Astrocyte (in vitro differentiated cells and primary cell): ENCODE measurements at regions not wholly inside any gene's neighbourhood (a gene's known extent, or its start where the extent isn't known, plus 50 kb on each side); places are given as distances from the start of the nearest gene placed in this dataset.

Source experiments
- CTCF ChIP-seq: IDR thresholded peaks from 2 replicates; pipeline ENCODE4 v1.5.1; 2011; ENCODE audit warnings: low read depth, mild to moderate bottlenecking, inconsistent platforms, low read length, moderate library complexity; ENCODE audit not compliant: insufficient read depth
- EZH2 ChIP-seq: IDR thresholded peaks from 2 replicates; pipeline ENCODE4 v1.6.1; 2012; ENCODE audit warnings: mild to moderate bottlenecking, low read length, inconsistent platforms; ENCODE audit not compliant: insufficient read depth

DNA sequence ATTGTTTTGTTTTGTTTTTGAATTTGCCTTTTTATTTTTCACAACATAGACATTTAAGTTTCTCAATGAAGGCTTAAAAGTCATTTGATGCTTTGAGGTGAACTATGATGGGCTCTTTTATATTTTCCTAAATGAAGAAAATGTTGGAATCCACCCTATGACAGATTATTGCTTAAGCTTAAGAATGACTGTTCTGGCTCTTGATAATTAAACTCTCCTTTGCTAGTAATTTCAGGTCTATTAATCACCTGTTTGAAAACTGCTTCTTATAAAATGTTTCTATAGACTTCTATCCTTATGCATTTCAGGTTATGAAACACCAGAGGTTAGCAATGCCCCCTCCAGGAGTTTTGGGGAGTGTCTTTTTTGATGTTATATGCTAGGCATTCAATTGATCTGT is 424.1 kb upstream of the DYNLRB2 start:
- TF ChIP-seq CTCF (no peak), EZH2 (no peak)
